HG03432 (cell line): ENCODE measurements at regions not wholly inside any gene's neighbourhood (a gene's known extent, or its start where the extent isn't known, plus 50 kb on each side); places are given as distances from the start of the nearest gene placed in this dataset.
"Not testable (repeated sequence)": the region's sequence is repeated elsewhere in the genome, so short reads cannot be mapped to it uniquely, and the experiment has no call there.

Experiments used
- ATAC-seq: cut with Tn5 transposase; IDR thresholded peaks from one replicate; pipeline ENCODE4 v1.9.1; 2021; ENCODE audit warnings: mild to moderate bottlenecking, moderate library complexity; ENCODE audit not compliant: unreplicated experiment

GRCh38 chr10:107542607-107543006 is 378.1 kb upstream of the SORCS1 start:
- ATAC-seq = no peak

- ATAC-seq = no peak
Measured at GRCh38 chr10:107542016-107542415, 377.5 kb upstream of the SORCS1 start.

GRCh38 chr10:107540981-107541380 is 376.5 kb upstream of the SORCS1 start:
- ATAC-seq = no peak

- no peak for ATAC-seq
Measured at GRCh38 chr10:107529350-107529749, 364.8 kb upstream of the SORCS1 start.

GRCh38 chr10:107520348-107520747 is 355.8 kb upstream of the SORCS1 start:
- no peak for ATAC-seq

GRCh38 chr10:107517811-107518210 is 353.3 kb upstream of the SORCS1 start:
- no peak for ATAC-seq

GRCh38 chr10:107516349-107516748 is 351.8 kb upstream of the SORCS1 start:
- no peak for ATAC-seq

- ATAC-seq = not testable (repeated sequence)
Measured at GRCh38 chr10:107504011-107504410, 339.5 kb upstream of the SORCS1 start.

- ATAC-seq = no peak
Measured at GRCh38 chr10:107502229-107502985, 337.9 kb upstream of the SORCS1 start.

GRCh38 chr10:107498983-107499382 is 334.5 kb upstream of the SORCS1 start:
- ATAC-seq = no peak

- no peak for ATAC-seq
Measured at GRCh38 chr10:107497024-107497423, 332.5 kb upstream of the SORCS1 start.

- ATAC-seq = no peak
Measured at GRCh38 chr10:107496594-107496993, 332.1 kb upstream of the SORCS1 start.

- no peak for ATAC-seq
Measured at GRCh38 chr10:107492389-107492788, 327.9 kb upstream of the SORCS1 start.

GRCh38 chr10:107490389-107490788 is 325.9 kb upstream of the SORCS1 start:
- ATAC-seq = no peak

GRCh38 chr10:107487284-107487683 is 322.8 kb upstream of the SORCS1 start:
- ATAC-seq = no peak

- no peak for ATAC-seq
Measured at GRCh38 chr10:107485019-107485418, 320.5 kb upstream of the SORCS1 start.

- no peak for ATAC-seq
Measured at GRCh38 chr10:107481881-107482280, 317.4 kb upstream of the SORCS1 start.

- ATAC-seq = no peak
Measured at GRCh38 chr10:107481224-107481623, 316.7 kb upstream of the SORCS1 start.

- no peak for ATAC-seq
Measured at GRCh38 chr10:107480781-107481180, 316.3 kb upstream of the SORCS1 start.

GRCh38 chr10:107477266-107477665 is 312.8 kb upstream of the SORCS1 start:
- ATAC-seq = peak; percentile 69

GRCh38 chr10:107476408-107476807 is 311.9 kb upstream of the SORCS1 start:
- no peak for ATAC-seq

- peak; percentile 45 for ATAC-seq
Measured at GRCh38 chr10:107474650-107475049, 310.1 kb upstream of the SORCS1 start.

GRCh38 chr10:107473225-107473624 is 308.7 kb upstream of the SORCS1 start:
- ATAC-seq = no peak
